A172 (cell line): ENCODE measurements at regions not wholly inside any gene's neighbourhood (a gene's known extent, or its start where the extent isn't known, plus 50 kb on each side); places are given as distances from the start of the nearest gene placed in this dataset.

Source experiments
- DNase-seq: peaks from one replicate; pipeline ENCODE4 v3.0.0-alpha.2; 2015; ENCODE audit warnings: low spot score

GRCh38 chr5:88144219-88145001 is 124.2 kb downstream of the TMEM161B start:
- no peak for DNase-seq

DNA sequence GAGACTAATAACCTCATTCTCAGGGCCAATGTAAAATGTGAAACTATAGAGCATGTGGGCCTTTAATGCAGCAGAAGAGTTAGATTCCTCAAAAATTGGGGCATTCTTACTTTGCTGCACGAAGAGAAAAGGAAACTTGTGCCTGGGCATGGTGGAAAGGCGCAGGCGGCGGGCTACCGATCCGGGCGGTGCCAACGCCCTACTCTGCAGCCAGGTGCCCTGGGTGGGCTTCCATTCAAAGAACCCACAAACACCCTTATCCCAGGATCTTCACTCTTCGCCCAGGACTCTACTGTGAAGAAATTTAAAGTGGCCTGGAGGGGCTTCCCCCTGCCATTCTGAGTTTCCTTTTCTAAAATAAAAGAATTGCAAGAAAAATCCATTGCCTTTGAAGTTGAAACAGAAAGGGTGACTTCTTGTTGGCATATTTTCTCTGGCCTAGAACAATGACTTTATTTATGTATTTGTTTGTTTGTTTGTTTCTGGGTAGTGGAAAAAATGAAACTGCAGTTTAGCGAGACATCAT is 124.9 kb downstream of the TMEM161B start:
- DNase-seq: no peak

DNA sequence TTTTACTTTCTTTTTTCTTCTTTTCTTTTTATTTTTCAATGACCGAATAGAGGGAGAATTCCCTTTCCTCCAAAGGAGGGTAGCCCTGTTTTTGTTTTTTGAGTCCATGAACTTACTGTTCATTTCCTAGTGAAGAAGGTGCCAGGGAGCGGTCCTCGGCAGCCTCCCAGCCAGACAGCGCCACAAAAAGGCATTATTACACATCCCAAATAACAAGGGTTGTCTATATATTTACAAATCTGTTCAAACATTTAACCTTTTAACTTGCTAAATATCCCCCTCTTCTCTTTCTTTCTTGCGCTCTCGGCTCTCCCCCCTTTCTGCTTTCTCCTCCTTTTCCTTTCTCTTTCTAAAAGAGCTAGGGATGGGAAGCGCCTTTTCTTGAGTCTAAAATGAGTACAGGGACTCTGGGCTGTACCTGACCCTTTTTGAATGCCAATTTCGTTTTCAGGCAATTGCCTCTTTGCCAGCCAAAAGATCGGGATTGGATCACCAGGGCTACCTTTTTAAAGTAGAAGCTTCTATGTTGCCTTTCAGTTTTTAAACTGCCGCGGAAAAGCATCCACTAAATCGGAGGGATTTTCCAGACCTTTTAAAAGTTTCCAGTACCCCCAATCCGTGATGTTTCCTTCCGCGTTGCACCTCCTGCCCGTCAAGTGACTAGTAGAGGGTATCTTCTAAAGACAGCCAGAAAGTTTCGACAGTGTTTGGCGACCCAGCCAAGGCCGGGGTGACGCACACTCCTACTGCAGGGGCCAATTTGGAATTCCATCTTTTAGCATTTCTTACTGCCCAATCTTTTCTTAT is 125.6 kb downstream of the TMEM161B start:
- DNase-seq: no peak

DNA sequence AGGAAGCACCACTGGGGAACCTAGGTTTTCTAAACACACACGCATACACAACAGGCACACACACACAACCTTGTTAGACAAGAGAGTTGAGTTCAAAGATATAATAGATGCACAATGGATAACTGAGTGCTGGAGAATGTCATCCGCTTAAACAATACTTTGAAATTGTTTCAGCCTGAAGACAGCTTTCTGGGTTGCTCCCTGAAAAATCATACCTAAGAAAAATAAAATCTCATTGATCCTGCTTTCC is 126.1 kb downstream of the TMEM161B start:
- no peak for DNase-seq

DNA sequence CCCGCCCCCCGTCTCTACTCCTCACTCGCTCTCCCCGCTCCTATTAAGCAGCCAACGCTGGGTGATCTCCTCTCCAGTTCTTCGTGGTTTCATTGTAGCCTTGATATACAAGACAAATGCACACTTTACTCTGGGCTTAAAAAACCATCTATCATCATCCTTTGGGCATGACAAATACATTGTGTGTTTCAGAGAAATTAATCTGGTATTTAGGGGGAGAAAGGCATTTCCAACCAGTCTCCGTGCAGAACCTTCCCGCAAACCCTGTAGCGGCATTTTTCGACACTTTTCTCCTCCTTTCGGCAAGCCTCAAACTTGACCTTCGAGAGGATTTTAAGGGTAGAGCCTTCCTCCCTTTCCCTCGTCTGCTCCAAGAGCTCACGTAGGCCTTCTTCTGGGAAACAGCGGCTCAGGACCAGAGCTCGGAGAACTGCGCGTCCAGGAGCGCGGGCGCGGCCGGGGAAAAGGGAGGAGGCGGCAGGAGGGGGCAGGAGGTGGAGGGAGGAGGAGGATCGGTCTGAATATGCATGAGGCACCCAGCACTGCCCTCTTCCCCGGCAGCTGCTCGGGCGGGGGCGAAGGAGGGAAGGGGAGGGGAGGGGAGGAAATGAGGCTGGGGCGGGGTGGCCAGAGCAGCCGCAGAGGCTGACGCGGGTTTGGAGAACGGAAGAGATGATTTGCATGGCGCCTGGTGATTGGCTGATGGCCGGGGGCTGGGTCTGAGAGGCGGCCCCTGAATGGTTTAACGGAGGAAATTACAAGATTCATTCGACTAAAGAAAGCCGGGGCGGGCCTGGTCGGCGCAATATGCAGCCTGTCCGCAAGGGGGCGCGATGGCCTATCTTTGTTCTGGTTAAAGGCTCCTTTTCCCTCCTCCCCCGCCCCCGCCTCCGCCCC is 127.5 kb downstream of the TMEM161B start:
- DNase-seq: peak; percentile 97

- no peak for DNase-seq
Measured at GRCh38 chr5:88140396-88140855, 128.2 kb downstream of the TMEM161B start.

GRCh38 chr5:88130211-88130815 is 138.3 kb downstream of the TMEM161B start:
- DNase-seq: no peak

DNA sequence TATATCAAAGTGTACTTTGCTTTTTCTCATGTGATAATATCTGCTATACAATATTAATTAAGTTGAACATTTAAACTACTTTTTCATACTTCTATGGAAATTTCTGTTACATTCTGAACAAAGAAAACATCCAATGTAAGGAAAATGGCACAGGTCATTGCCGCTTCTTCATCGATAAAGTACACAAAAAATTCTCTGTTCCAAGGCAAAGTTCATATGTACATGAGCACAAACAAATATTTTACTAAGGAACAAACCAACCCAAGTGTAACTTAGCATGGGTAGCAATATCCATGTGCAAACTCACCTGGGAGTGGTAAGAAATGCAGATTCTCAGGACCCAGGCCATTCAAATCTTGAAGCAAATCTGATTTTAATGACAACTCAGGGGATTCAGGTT is 139.8 kb downstream of the TMEM161B start:
- DNase-seq: no peak

DNA sequence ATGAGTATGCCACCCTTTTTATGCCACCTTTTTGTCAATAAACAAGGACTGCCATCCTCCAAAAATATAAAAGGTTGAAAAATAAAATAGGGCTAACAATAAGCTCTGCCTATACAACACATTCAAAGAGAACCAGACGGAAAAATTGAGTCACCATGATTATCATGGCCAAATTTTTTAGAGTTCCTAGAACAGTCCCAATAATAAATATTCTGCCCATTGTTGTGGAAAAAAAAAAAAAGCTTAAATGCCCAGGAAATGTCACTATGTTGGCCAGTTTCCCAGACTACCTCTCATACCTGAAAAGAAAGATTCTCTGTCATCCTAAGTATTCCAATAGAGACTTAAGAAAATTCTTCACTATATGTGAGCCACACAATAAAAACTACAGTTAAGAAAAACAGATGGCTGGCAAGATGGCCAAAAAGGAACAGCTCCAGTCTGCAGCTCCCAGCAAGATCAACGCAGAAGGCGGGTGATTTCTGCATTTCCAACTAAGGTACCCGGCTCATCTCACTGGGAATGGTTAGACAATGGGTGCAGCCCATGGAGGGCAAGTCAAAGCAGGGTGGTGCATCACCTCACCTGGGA is 149.0 kb downstream of the TMEM161B start:
- no peak for DNase-seq

- no peak for DNase-seq
Measured at GRCh38 chr5:88118179-88118578, 150.5 kb downstream of the TMEM161B start.

GRCh38 chr5:88117546-88117945 is 151.1 kb downstream of the TMEM161B start:
- DNase-seq: no peak

GRCh38 chr5:88116396-88116795 is 152.2 kb downstream of the TMEM161B start:
- DNase-seq: no peak

DNA sequence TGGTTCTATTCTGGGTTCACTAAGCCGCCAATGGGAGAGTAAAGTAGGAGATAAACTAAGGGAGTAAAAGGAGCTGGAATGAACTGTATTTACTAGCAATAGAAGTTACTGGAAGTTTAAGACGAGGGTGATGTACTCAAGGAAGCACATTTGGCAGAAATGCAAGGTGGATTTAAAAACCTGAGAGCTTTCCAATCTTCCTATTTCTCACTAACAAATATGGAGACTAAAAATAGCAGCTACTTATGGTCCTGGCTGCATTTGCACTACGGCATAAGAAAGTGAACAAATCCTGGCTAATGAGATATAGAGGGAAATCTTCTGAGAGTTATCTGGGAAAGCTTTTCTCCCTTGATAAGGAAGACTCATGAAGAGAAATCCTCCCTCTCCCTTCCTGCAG is 153.4 kb downstream of the TMEM161B start:
- no peak for DNase-seq

GRCh38 chr5:88113429-88113828 is 155.2 kb downstream of the TMEM161B start:
- DNase-seq: no peak

DNA sequence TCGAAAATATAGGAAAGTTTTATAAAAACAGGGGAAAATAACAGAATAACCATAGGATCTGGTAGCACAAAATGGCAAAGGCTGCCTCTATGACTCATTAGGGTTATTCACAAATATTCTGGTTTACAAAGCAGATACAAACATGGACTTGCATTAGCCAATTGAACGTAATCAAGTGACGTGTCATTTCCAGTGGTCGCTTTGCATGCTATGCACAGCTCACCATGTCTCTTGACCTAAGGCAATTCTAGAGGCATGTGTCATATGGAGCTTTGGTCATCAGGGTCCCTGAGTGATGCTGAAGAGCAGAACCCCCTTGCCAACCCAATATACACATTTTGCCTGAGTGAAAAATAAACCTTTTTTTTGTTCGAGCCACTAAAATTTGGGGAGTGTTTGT is 158.8 kb downstream of the TMEM161B start:
- no peak for DNase-seq

DNA sequence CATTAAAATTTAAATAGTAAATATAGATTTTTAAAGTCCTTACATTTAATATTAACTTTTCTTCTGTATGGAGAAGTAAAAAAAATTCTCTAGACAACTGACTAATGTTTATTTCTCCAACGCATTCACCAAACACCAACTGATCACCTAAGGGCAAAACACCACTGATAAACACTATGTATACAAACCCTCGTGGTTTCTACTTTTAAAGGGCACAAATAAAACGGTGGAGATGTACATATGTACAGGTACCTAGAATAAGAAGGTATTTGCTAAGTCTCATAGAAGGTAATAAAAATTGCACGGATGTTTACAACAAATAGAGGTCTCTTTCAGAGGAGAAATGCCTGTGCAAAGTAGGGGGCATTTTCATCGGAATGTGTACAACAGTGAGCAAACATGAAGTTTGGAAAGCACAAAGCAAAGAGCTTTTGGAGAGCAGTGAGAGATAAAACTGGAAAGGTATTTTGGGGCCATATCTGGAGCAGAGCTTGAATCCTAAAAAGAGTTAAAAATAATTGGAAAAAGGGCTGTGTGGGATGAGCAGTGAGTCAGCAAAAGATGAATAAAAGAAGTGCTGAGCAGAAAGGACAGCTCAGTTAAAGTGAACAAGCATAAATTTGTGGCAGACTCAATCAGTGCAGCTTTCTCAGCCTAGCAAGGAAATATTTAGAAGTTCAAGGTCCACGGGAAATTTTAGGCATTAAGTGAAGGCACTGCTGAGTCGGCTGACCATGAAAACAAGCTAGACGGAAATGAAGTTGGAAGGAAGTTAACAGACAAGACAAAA is 160.0 kb downstream of the TMEM161B start:
- DNase-seq: peak; percentile 21

GRCh38 chr5:88094906-88095496 is 173.6 kb downstream of the TMEM161B start:
- no peak for DNase-seq

GRCh38 chr5:88094403-88094802 is 174.2 kb downstream of the TMEM161B start:
- no peak for DNase-seq

DNA sequence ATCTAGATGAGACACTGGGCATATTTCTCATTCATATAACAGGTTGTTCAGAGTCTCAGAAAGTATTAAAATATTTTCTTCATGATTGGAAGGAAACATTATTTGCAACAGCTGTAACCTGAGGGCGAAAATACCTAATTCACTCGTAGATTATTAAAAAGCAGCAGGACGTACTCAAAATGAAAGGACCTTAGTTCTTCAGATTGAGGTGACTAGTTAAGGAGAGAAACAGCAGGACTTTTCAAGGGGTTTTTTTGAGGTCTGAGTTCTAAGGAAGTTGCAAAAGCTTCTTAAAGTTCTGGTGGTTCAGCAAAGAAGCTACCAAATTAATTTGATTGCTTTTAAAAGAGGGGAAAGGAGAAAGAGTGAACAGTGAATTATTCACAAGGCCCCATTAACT is 174.9 kb downstream of the TMEM161B start:
- DNase-seq: no peak
